ENCODE measurements at regions not wholly inside any gene's neighbourhood (a gene's known extent, or its start where the extent isn't known, plus 50 kb on each side); places are given as distances from the start of the nearest gene placed in this dataset.
A peak's percentile ranks its signal among the peaks of the same experiment; 100 is the strongest.

GRCh38 chr9:532707-533106, 308.8 kb upstream of the DMRT1 start:
- Histone ChIP-seq H3K4me3 (no peak overlapping the region), H3K27ac (peak overlapping the region in 2 of 12 donors; percentile 11 to 28), H3K9me3 (no peaks in the 10 kb centered on the region), H3K27me3 (no peaks in the 10 kb centered on the region), H3K36me3 (no peaks in the 10 kb centered on the region), H3K4me1 (peaks cover 5 to 77% (median 44%) of the 10 kb centered on the region in 12 donors)
- no peak for DNase-seq
- intact Hi-C loops (cut with DNase I) = no loop called here
- 29 to 39% (median 36%) methylated on average over 6 of the region's 6 CpGs for WGBS, 4 donors
- peak in 3 of 4 donors; percentile 24 to 47 (median 28) for ATAC-seq
- TF ChIP-seq CTCF (IDR thresholded peaks at IDR 0.05) (no peak), POLR2A (IDR thresholded peaks at IDR 0.05) (no peak)

DNA sequence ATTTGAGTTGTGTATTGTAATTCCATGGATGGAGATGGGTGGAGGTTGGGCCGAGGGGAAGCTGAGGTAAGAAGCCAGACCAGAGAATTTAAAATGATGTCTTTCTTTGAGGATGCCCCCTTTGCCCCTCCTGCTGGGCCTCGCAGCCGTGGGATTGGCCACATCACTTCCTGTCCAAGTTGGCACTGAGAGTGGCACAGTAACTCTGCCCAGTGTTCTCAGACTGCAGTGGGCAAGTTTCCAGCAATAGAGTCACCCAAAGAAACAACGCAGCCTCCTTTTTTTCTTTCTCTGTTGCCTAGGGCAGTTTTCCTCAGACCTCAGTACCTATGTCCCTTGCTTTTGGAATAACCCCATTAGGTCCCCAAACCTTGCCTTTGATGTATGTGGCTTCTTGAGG, 306.6 kb upstream of the DMRT1 start:
- Histone ChIP-seq H3K27me3 (no peaks in the 10 kb centered on the region), H3K27ac (peak overlapping the region in 10 of 12 donors; percentile 33 to 80 (median 64)), H3K4me1 (peaks cover 5 to 82% (median 44%) of the 10 kb centered on the region in 12 donors), H3K4me3 (no peak overlapping the region), H3K36me3 (peaks cover 0 to 4% (median 0%) of the 10 kb centered on the region in 9 donors), H3K9me3 (peaks cover 0 to 1% (median 0%) of the 10 kb centered on the region in 12 donors)
- 29 to 36% (median 35%) methylated on average over 4 of the region's 4 CpGs for WGBS, 4 donors
- intact Hi-C loops (cut with DNase I) = no loop called here
- no peak for TF ChIP-seq CTCF (IDR thresholded peaks at IDR 0.05)
- no peak for TF ChIP-seq POLR2A (IDR thresholded peaks at IDR 0.05)
- peak; percentile 70 to 79 (median 77) for ATAC-seq
- peak in 4 of 5 donors; percentile 56 to 69 (median 62) for DNase-seq

GRCh38 chr9:535356-535755, 306.1 kb upstream of the DMRT1 start:
- Histone ChIP-seq H3K4me1 (peaks cover 5 to 78% (median 44%) of the 10 kb centered on the region in 12 donors), H3K9me3 (peaks cover 0 to 5% (median 0%) of the 10 kb centered on the region in 12 donors), H3K27ac (peak overlapping the region in 10 of 12 donors; percentile 33 to 80 (median 64)), H3K36me3 (peaks cover 0 to 4% (median 0%) of the 10 kb centered on the region in 9 donors), H3K4me3 (no peak overlapping the region), H3K27me3 (no peaks in the 10 kb centered on the region)
- intact Hi-C loops (cut with DNase I) = no loop called here
- TF ChIP-seq POLR2A (IDR thresholded peaks at IDR 0.05) (no peak), CTCF (IDR thresholded peaks at IDR 0.05) (no peak)
- peak in 3 of 4 donors; percentile 29 to 60 (median 57) for ATAC-seq
- no peak for DNase-seq
- WGBS, 4 donors = 44 to 58% (median 50%) methylated on average over 4 of the region's 4 CpGs

DNA sequence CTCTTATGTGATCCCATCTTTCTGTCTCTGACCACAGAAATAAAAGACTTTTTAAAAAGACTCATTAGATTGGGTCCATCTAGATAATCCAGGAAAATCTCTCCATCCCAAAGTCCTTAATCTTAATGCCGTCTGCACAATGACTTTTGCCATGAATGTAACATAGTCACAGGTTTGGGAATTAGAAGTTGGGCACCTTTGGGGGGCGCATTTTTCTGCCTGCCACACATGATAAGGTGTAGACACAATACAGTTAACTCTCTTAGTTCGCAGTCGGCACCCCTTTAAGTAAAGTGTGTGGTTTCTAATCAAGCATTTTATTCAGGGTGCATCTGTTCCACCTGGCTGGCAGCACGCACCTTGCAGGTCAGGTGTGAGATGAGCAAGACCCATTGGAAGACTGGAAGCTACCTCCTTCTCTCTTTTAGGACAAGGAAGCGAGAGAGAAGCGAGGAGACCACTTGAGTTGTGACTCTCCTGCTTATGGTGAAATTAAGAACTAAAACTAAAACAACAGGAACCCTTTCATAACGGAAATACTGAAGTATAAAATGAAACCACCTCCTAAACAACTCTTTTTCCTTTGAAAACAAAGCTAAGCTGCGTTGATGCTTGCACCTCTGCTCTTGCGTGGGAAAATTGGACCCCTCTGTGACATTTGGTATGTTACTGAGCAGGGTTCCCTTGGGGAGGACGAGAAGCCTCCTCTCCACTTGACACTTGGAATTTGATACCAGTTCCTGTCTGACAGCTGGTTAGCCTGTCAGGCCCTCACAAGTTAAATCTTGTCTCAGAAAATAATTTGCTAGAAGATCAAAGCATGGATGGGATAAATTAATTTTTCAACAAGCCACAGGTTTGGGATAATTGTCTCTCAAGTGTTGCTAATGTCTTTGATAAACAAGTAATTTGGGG, 304.6 kb upstream of the DMRT1 start:
- peaks cover 0 to 5% (median 0%) of the 10 kb centered on the region in 12 donors for H3K9me3 ChIP-seq
- peaks cover 0 to 5% (median 0%) of the 10 kb centered on the region in 9 donors for H3K36me3 ChIP-seq
- no peaks in the 10 kb centered on the region for H3K27me3 ChIP-seq
- intact Hi-C loops (cut with DNase I) = no loop called here
- H3K4me1 ChIP-seq = peaks cover 5 to 63% (median 38%) of the 10 kb centered on the region in 12 donors
- peak overlapping the region in 4 of 12 donors; percentile 12 to 30 (median 22) for H3K27ac ChIP-seq
- 62 to 66% (median 62%) methylated on average over 11 of the region's 11 CpGs for WGBS, 4 donors
- DNase-seq = no peak
- ATAC-seq = no peak
- TF ChIP-seq POLR2A (IDR thresholded peaks at IDR 0.05) = no peak
- TF ChIP-seq CTCF (IDR thresholded peaks at IDR 0.05) = no peak
- no peak overlapping the region for H3K4me3 ChIP-seq

Data from heart left ventricle (tissue), 16 donors.